PC-9 (cell line): ENCODE measurements at regions not wholly inside any gene's neighbourhood (a gene's known extent, or its start where the extent isn't known, plus 50 kb on each side); places are given as distances from the start of the nearest gene placed in this dataset.
"Not testable (repeated sequence)": the region's sequence is repeated elsewhere in the genome, so short reads cannot be mapped to it uniquely, and the experiment has no call there.

ENCODE experiments used
- BruUV-seq: library from RNA; stranded (reverse); fragments of 400-500 nt; replicated peaks from 2 replicates; lab custom pipeline; 2021; lab: Mats Ljungman, UMichigan
- CTCF ChIA-PET: fragments of 300-600 bp; sonication (Branson Sonifier 250); formaldehyde crosslinking; loops from one replicate; lab custom pipeline; 2022; ENCODE audit warnings: antibody characterized with exemption; lab: Charles Lee
- POLR2A ChIA-PET: fragments of 300-600 bp; sonication (Branson Sonifier 250); formaldehyde crosslinking; loops from one replicate; lab custom pipeline; 2022; ENCODE audit warnings: antibody characterized with exemption; ENCODE audit not compliant: unreplicated experiment; lab: Charles Lee
- DNase-seq, 2 experiments: peaks; one replicate each; pipeline versions ENCODE4 v3.0.0 to v3.0.0-alpha.2; 2015 to 2022; ENCODE audit warnings: mixed read lengths in 1 of 2
- H2AFZ ChIP-seq: fragments of 200-600 bp; sonication (generic); 2 replicates; pipeline ENCODE4 v1.8.1; 2017; ENCODE audit warnings: antibody characterized with exemption
- H3F3A ChIP-seq: fragments of 200-600 bp; sonication (generic); 2 replicates; pipeline ENCODE4 v1.8.1; 2017; ENCODE audit warnings: antibody characterized with exemption, mild to moderate bottlenecking, low read depth; ENCODE audit not compliant: insufficient read depth
- H3K27ac ChIP-seq: fragments of 200-600 bp; sonication (generic); 2 replicates; pipeline ENCODE4 v1.6.1; 2016; ENCODE audit warnings: mixed run types
- H3K27me3 ChIP-seq: fragments of 200-600 bp; sonication (generic); 2 replicates; pipeline ENCODE4 v1.6.1; 2016; ENCODE audit warnings: low read depth, mixed run types; ENCODE audit not compliant: insufficient read depth
- H3K36me3 ChIP-seq: fragments of 200-600 bp; sonication (generic); 2 replicates; pipeline ENCODE4 v1.6.1; 2016; ENCODE audit warnings: low read depth, mixed run types
- H3K4me1 ChIP-seq: fragments of 200-600 bp; sonication (generic); replicated peaks from 2 replicates; pipeline ENCODE4 v1.6.1; 2016; ENCODE audit warnings: mixed run types; ENCODE audit not compliant: insufficient read depth
- H3K4me2 ChIP-seq: fragments of 200-600 bp; sonication (generic); 2 replicates; pipeline ENCODE4 v1.6.1; 2017; ENCODE audit warnings: mixed run types
- H3K4me3 ChIP-seq: fragments of 200-600 bp; sonication (generic); 2 replicates; pipeline ENCODE4 v1.6.1; 2016; ENCODE audit warnings: mixed run types
- H3K79me2 ChIP-seq: fragments of 200-600 bp; sonication (generic); 2 replicates; pipeline ENCODE4 v1.6.1; 2017; ENCODE audit warnings: low read depth, mixed run types
- H3K9me2 ChIP-seq: fragments of 200-600 bp; sonication (generic); 2 replicates; pipeline ENCODE4 v1.8.1; 2017; ENCODE audit warnings: mild to moderate bottlenecking; ENCODE audit not compliant: insufficient read depth
- H3K9me3 ChIP-seq: fragments of 200-600 bp; sonication (generic); 2 replicates; pipeline ENCODE4 v1.8.1; 2016; ENCODE audit warnings: low read depth; ENCODE audit not compliant: insufficient read depth
- H4K20me1 ChIP-seq: fragments of 200-600 bp; sonication (generic); 2 replicates; pipeline ENCODE4 v1.8.1; 2017; ENCODE audit not compliant: insufficient read depth
- intact Hi-C: fragments of 100-400 bp; cut with micrococcal nuclease; formaldehyde crosslinking; loops from one replicate; pipeline ENCODE4 v1.10.0; 2022; ENCODE audit not compliant: unreplicated experiment

DNA sequence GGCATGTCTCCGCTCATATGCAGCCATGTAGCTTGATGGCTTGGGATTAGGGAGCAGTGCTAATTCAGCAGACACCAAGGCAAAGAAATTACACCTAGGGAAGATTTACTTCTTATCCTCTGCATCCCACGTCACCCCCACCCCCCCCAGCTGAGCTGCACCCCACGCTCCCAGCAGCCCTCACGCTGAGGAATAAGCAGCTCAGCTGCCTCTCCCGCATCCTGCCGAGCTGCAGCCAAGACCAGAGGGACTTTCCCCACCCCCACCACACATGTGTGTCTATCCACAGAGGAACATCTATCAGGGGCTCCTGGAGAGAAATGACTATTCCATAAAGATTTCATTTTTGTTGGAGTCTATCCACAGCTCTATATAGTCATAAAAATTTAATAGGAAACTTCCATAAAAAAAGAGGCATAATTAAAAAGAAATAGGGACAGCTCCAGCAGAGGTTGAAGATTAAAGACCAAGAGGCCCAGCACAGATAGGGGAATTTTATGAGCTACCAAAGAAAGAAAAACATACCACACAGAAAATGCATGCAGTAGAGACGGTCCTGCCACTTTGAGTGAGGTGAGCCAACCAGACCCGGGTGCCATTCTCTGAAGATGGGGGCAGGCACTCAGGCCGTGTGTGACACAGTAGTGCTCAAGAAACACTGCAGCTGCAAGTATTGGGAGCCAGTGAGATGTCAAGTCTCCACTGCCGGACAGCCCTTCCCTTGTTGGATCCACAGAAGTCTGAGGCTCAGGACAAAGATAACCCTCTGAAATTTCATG, 274.8 kb downstream of the BCL2L11 start:
- BruUV-seq, POLR2A ChIA-PET: not testable (repeated sequence)

DNA sequence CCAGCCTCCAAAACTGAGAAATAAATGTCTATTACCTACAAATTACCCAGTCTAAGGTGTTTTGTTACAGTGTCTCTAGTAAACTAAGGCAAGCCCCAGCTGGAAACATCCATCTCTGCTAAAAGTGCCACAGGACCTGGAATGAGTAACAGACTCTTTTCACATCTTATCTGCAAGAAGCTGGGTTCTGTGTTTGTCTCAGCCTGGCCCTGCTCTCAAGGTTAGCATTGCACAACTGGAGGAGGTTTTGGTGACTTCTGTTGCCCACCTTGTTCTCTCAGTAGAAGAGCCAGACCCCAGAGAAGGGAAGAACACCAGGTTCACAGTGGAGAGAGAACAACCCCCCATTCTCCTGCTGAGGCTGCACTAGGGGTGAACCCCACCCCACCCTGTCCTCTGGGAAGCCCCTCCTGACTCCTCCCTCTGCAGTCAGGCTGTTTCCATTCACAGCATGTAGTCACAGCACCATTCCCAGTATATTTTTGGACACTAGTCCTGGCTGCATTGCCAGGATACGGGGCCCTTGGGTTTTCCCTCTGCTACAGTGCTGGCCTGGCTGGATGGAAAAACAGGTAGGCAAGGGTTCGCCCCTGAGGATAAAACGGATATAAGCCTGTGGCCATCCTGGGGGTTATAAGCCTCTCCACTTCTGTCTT, 280.0 kb downstream of the BCL2L11 start:
- BruUV-seq, H3K9me3 ChIP-seq, CTCF ChIA-PET, H3K27ac ChIP-seq, H2AFZ ChIP-seq, intact Hi-C loops, H4K20me1 ChIP-seq, H3K4me2 ChIP-seq, H3K79me2 ChIP-seq, H3K27me3 ChIP-seq, H3K9me2 ChIP-seq, DNase-seq, H3K36me3 ChIP-seq, H3F3A ChIP-seq, H3K4me3 ChIP-seq, H3K4me1 ChIP-seq, POLR2A ChIA-PET: not testable (repeated sequence)

More for the DNA sequence above, 274.8 kb downstream of the BCL2L11 start:
- H4K20me1 ChIP-seq, H3F3A ChIP-seq, H3K4me1 ChIP-seq, H3K4me2 ChIP-seq, CTCF ChIA-PET, H3K79me2 ChIP-seq, H3K4me3 ChIP-seq, intact Hi-C loops, DNase-seq, H2AFZ ChIP-seq, H3K27ac ChIP-seq, H3K36me3 ChIP-seq, H3K27me3 ChIP-seq, H3K9me2 ChIP-seq, H3K9me3 ChIP-seq: not testable (repeated sequence)

DNA sequence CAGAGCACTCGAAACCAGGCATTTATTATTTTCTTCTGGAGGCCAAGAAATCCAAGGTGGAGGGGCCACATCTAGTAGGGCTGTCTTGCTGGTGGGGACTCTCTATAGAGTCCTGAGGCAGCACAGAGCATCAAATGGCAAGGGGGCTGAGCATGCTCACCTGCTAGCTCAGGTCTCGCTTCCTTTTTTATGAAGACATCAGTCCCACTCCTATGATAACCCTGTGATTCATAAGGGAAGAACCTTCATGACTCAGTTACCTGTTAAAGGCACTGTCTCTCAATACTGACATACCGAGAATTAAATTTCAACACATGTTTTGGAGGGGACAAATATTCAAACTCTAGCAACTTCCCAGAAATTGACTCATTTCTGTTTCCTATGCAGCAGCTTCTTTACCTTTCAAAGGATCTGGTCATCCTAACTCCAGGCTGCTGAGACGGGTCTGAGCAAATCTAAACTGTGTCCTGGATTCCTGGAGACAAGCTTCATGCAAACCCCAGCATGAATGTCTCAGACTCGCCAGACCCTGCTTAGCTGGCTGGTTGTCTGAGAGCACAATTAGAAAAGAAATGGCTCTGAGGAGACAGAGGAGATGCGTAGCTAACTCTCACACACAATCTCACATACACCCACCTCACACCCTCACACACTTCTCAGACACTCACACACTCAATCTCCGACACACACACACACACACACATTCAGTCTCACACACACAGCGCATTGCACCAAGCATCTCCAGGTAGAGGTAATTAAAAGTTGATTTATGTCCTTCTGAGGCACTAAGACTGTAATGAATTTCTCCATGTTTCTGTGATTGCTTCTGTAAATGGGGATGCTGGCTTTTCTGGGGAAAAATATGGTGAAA, 280.8 kb downstream of the BCL2L11 start:
- H3K36me3 ChIP-seq, CTCF ChIA-PET, H3K4me1 ChIP-seq, POLR2A ChIA-PET, intact Hi-C loops, H3K9me2 ChIP-seq, H3K79me2 ChIP-seq, H3K4me3 ChIP-seq, H3K9me3 ChIP-seq, H3K4me2 ChIP-seq, BruUV-seq, H3K27ac ChIP-seq, DNase-seq, H3K27me3 ChIP-seq, H2AFZ ChIP-seq, H3F3A ChIP-seq, H4K20me1 ChIP-seq: not testable (repeated sequence)

DNA sequence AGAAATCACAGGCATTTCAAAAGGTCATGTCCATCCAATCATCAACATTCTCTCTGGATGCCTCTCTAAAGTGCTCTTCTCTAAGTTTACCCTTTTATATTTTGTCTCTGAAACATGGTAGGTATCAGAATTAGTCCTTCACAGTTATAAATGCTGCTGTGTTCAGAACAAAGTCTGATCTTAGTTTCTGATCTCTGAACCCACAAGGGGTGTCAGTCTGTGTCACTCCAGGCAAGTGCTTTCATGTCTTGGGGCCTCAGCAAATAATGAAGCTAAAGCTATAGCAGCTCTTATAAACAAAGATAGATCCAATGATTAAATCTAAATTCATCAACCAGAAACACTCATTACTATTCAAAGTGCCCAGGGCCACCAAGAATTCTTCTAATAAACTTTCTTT, 281.7 kb downstream of the BCL2L11 start:
- H3K27ac ChIP-seq, BruUV-seq, CTCF ChIA-PET, intact Hi-C loops, DNase-seq, H3K4me3 ChIP-seq, H3K36me3 ChIP-seq, POLR2A ChIA-PET, H3K9me3 ChIP-seq, H3K4me2 ChIP-seq, H4K20me1 ChIP-seq, H3K4me1 ChIP-seq, H3F3A ChIP-seq, H2AFZ ChIP-seq, H3K9me2 ChIP-seq, H3K79me2 ChIP-seq, H3K27me3 ChIP-seq: not testable (repeated sequence)

DNA sequence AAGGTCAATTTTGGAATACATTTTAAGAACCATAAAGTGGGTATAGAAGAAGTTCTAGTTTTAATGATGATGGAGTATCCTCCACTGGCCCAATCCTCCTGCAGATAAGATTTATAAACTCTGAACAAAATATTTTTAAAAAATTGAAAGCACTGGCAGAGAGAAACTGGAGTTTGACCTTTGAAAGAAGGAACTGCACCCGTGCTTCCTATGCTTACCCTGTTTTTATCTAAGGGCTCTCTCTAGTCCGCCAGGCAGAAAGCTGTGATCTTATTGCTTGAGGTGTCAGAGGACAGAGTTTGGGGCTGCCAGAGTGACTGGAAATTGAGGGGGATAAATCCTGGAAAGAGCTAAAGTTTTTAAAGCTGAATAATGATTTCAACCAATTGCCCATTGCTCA, 282.6 kb downstream of the BCL2L11 start:
- H3K79me2 ChIP-seq, H2AFZ ChIP-seq, intact Hi-C loops, H3K9me3 ChIP-seq, CTCF ChIA-PET, H3K4me1 ChIP-seq, POLR2A ChIA-PET, H3K4me2 ChIP-seq, H3F3A ChIP-seq, H3K27me3 ChIP-seq, H4K20me1 ChIP-seq, DNase-seq, H3K4me3 ChIP-seq, BruUV-seq, H3K27ac ChIP-seq, H3K9me2 ChIP-seq, H3K36me3 ChIP-seq: not testable (repeated sequence)

DNA sequence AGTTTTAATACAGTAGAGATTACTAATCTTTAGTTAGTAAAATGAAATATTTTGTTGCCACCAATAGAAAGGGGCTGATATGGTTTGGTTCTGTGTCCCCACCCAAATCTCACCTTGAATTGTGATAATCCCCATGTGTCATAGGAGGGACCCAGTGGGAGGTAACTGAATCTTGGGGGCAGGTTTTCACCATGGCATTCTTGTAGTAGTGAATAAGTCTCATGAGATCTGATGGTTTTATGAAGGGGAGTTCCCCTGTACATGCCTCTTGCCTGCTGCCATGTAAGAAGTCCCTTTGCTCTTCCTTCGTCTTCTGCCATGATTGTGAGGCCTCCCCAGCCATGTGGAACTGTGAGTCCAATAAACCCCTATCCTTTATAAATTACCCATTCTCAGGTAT, 285.9 kb downstream of the BCL2L11 start:
- DNase-seq, H3K4me2 ChIP-seq, POLR2A ChIA-PET, intact Hi-C loops, H4K20me1 ChIP-seq, H3K9me2 ChIP-seq, H2AFZ ChIP-seq, H3K36me3 ChIP-seq, H3K4me1 ChIP-seq, CTCF ChIA-PET, H3K4me3 ChIP-seq, H3K27me3 ChIP-seq, H3K79me2 ChIP-seq, BruUV-seq, H3K9me3 ChIP-seq, H3F3A ChIP-seq, H3K27ac ChIP-seq: not testable (repeated sequence)

DNA sequence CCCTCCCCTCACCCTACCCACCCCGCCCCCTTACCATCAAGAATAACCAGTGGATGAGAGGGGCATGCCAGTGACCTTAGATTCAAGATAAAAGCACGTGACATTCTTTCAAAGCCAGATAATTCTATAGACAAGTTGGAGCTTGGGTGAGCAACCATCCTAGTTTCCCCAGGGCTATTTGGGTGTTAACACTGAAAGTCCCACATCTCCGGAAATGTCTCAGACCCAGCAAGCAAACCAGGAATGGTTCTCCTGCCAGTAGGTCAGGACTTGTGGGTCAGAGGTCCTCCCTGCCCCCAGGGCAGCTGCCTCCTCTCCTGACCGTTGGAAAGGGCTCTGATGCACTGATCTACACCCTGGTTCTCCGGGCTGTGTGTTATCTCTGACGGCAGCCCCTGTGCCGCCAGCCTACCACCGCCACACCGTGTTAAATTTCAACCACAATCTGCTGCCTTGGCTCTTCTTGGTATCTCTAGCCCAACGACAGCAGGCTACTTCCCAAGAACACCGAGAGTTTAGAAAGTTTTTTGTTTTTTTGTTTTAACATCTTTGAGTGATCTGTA, 287.0 kb downstream of the BCL2L11 start:
- H3K27me3 ChIP-seq, H3K4me1 ChIP-seq, H2AFZ ChIP-seq, H3K9me2 ChIP-seq, H3K4me2 ChIP-seq, H3F3A ChIP-seq, H3K79me2 ChIP-seq, H3K27ac ChIP-seq, POLR2A ChIA-PET, CTCF ChIA-PET, H3K36me3 ChIP-seq, BruUV-seq, H4K20me1 ChIP-seq, H3K9me3 ChIP-seq, H3K4me3 ChIP-seq, intact Hi-C loops: not testable (repeated sequence)
- DNase-seq, result peak in 1 of 2 experiments; percentile 60
